Glutamatergic neuron (in vitro differentiated cells): ENCODE measurements at regions not wholly inside any gene's neighbourhood (a gene's known extent, or its start where the extent isn't known, plus 50 kb on each side); places are given as distances from the start of the nearest gene placed in this dataset.

ENCODE experiments used
- DNase-seq: peaks from one replicate; pipeline ENCODE4 v3.0.0; 2022
- H3K27ac Mint-ChIP-seq: one replicate; pipeline ENCODE4 v1.8.0; 2020; ENCODE audit warnings: mild to moderate bottlenecking, mixed read lengths, inconsistent platforms; ENCODE audit not compliant: unreplicated experiment
- H3K27me3 Mint-ChIP-seq: one replicate; pipeline ENCODE4 v1.8.0; 2020; ENCODE audit warnings: mild to moderate bottlenecking, moderate library complexity, mixed read lengths, inconsistent platforms; ENCODE audit not compliant: unreplicated experiment
- H3K36me3 Mint-ChIP-seq: one replicate; pipeline ENCODE4 v1.8.0; 2020; ENCODE audit warnings: mild to moderate bottlenecking, mixed read lengths, inconsistent platforms; ENCODE audit not compliant: unreplicated experiment
- H3K4me1 Mint-ChIP-seq: one replicate; pipeline ENCODE4 v1.8.0; 2020; ENCODE audit warnings: mild to moderate bottlenecking, low read depth, mixed read lengths, inconsistent platforms; ENCODE audit not compliant: unreplicated experiment
- H3K4me3 Mint-ChIP-seq: one replicate; pipeline ENCODE4 v1.8.0; 2020; ENCODE audit warnings: mild to moderate bottlenecking, mixed read lengths, inconsistent platforms; ENCODE audit not compliant: unreplicated experiment
- H3K9me3 Mint-ChIP-seq: one replicate; pipeline ENCODE4 v1.8.0; 2020; ENCODE audit warnings: mild to moderate bottlenecking, moderate library complexity, mixed read lengths, inconsistent platforms; ENCODE audit not compliant: unreplicated experiment
- CTCF ChIP-seq: fragments of 200-600 bp; sonication (generic); IDR thresholded peaks from one replicate; pipeline ENCODE4 v1.5.0; 2021; ENCODE audit not compliant: partially characterized antibody, unreplicated experiment

- H3K9me3 Mint-ChIP-seq, result no peaks in the 10 kb centered on the region
- H3K27ac Mint-ChIP-seq, result no peak overlapping the region
- no peak overlapping the region for H3K4me3 Mint-ChIP-seq
- TF ChIP-seq CTCF, result no peak
- no peak for DNase-seq
- no peaks in the 10 kb centered on the region for H3K36me3 Mint-ChIP-seq
- no peaks in the 10 kb centered on the region for H3K4me1 Mint-ChIP-seq
- H3K27me3 Mint-ChIP-seq, result no peaks in the 10 kb centered on the region
These were observed 945.2 kb upstream of the SLC35B3 start for GRCh38 chr6:9380568-9380967.

- Mint-ChIP-seq H3K36me3 (no peaks in the 10 kb centered on the region), H3K9me3 (no peaks in the 10 kb centered on the region), H3K4me1 (peaks cover 2% of the 10 kb centered on the region), H3K27ac (no peak overlapping the region), H3K27me3 (no peaks in the 10 kb centered on the region), H3K4me3 (no peak overlapping the region)
- no peak for TF ChIP-seq CTCF
- no peak for DNase-seq
These were observed 938.0 kb upstream of the SLC35B3 start for GRCh38 chr6:9373308-9373707.

- DNase-seq, result no peak
- no peaks in the 10 kb centered on the region for H3K36me3 Mint-ChIP-seq
- no peaks in the 10 kb centered on the region for H3K9me3 Mint-ChIP-seq
- no peaks in the 10 kb centered on the region for H3K27me3 Mint-ChIP-seq
- no peak for TF ChIP-seq CTCF
- H3K4me1 Mint-ChIP-seq, result peaks cover 2% of the 10 kb centered on the region
- no peak overlapping the region for H3K4me3 Mint-ChIP-seq
- H3K27ac Mint-ChIP-seq, result no peak overlapping the region
These were observed 935.1 kb upstream of the SLC35B3 start for GRCh38 chr6:9370480-9370879.

GRCh38 chr6:9365378-9365777 is 930.0 kb upstream of the SLC35B3 start:
- H3K27ac Mint-ChIP-seq, result no peak overlapping the region
- no peaks in the 10 kb centered on the region for H3K27me3 Mint-ChIP-seq

GRCh38 chr6:9361749-9362148 is 926.4 kb upstream of the SLC35B3 start:
- Mint-ChIP-seq H3K9me3 (no peaks in the 10 kb centered on the region), H3K27ac (no peak overlapping the region), H3K36me3 (no peaks in the 10 kb centered on the region), H3K4me1 (no peaks in the 10 kb centered on the region), H3K27me3 (no peaks in the 10 kb centered on the region), H3K4me3 (no peak overlapping the region)
- TF ChIP-seq CTCF, result no peak
- DNase-seq, result no peak

More at GRCh38 chr6:9365378-9365777, 930.0 kb upstream of the SLC35B3 start:
- no peak for DNase-seq
- Mint-ChIP-seq H3K4me1 (peaks cover 2% of the 10 kb centered on the region), H3K9me3 (no peaks in the 10 kb centered on the region), H3K36me3 (no peaks in the 10 kb centered on the region), H3K4me3 (no peak overlapping the region)
- TF ChIP-seq CTCF, result no peak
